ENCODE measurements at regions not wholly inside any gene's neighbourhood (a gene's known extent, or its start where the extent isn't known, plus 50 kb on each side); places are given as distances from the start of the nearest gene placed in this dataset.

DNA sequence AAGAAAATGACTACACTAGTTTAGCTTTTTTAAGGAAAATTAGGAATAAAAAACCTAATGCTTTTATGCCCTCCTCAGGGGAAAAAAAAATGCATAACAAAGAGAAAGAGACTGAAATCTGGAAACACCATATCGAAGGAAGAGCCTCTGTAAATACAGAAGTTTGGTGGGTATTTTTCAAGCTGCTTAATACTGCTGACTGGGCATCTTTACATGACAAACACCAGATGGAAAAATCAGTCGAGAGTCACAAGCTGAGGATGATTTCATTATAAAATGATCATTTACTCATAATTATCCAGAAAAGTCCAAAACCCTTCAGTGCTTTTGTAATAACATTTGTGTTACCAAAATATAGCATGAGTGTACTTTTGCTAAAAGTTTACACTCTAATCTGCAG, 1600.7 kb upstream of the ACVR2A start:
- Histone ChIP-seq H3K4me1 (ENCODE audit: insufficient read depth) (peaks cover 6% of the 10 kb centered on the region), H3K27ac (no peak overlapping the region), H3K36me3 (no peaks in the 10 kb centered on the region), H3K4me3 (no peak overlapping the region), H3K27me3 (no peaks in the 10 kb centered on the region), H3K9me3 (no peaks in the 10 kb centered on the region)
- DNase-seq: no peak
- TF ChIP-seq, protein P1, sequence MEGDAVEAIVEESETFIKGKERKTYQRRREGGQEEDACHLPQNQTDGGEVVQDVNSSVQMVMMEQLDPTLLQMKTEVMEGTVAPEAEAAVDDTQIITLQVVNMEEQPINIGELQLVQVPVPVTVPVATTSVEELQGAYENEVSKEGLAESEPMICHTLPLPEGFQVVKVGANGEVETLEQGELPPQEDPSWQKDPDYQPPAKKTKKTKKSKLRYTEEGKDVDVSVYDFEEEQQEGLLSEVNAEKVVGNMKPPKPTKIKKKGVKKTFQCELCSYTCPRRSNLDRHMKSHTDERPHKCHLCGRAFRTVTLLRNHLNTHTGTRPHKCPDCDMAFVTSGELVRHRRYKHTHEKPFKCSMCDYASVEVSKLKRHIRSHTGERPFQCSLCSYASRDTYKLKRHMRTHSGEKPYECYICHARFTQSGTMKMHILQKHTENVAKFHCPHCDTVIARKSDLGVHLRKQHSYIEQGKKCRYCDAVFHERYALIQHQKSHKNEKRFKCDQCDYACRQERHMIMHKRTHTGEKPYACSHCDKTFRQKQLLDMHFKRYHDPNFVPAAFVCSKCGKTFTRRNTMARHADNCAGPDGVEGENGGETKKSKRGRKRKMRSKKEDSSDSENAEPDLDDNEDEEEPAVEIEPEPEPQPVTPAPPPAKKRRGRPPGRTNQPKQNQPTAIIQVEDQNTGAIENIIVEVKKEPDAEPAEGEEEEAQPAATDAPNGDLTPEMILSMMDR (IDR thresholded peaks at IDR 0.05): no peak
- TF ChIP-seq POLR2A (IDR thresholded peaks at IDR 0.05) (no peak), EP300 (IDR thresholded peaks at IDR 0.05) (no peak)
- intact Hi-C loops (cut with DNase I): no loop called here
- WGBS, 3 donors: 7 to 20% (median 12%) methylated on average over 2 of the region's 2 CpGs

DNA sequence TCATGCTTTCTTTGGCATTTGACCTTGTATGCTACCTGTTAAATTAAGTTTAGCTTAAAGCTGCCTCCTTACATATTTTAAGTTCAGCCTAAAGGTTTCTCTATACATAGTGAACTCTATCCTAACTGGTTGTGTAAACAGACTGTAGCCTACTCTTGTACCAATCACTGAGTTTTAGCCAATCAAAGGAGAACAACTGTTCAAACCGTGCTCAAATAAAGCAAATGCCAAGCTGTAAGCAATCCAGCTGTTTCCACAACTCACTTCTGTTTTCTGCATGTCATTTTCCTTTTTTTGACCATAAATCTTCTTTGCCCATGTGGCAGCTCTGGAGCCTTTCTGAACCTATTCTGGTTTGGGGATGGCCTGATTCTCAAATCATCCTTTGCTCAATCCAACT, 1603.8 kb upstream of the ACVR2A start:
- peaks cover 9% of the 10 kb centered on the region for H3K4me1 ChIP-seq (ENCODE audit: insufficient read depth)
- H3K27me3 ChIP-seq: no peaks in the 10 kb centered on the region
- H3K9me3 ChIP-seq: no peaks in the 10 kb centered on the region
- TF ChIP-seq EP300 (IDR thresholded peaks at IDR 0.05) (no peak), POLR2A (IDR thresholded peaks at IDR 0.05) (no peak)
- TF ChIP-seq, protein P1 (IDR thresholded peaks at IDR 0.05): no peak
- no peak overlapping the region for H3K4me3 ChIP-seq
- H3K27ac ChIP-seq: no peak overlapping the region
- WGBS, 3 donors: 43 to 79% (median 75%) methylated on average over 1 of the region's 1 CpG
- intact Hi-C loops (cut with DNase I): no loop called here
- no peak for DNase-seq
- no peaks in the 10 kb centered on the region for H3K36me3 ChIP-seq

DNA sequence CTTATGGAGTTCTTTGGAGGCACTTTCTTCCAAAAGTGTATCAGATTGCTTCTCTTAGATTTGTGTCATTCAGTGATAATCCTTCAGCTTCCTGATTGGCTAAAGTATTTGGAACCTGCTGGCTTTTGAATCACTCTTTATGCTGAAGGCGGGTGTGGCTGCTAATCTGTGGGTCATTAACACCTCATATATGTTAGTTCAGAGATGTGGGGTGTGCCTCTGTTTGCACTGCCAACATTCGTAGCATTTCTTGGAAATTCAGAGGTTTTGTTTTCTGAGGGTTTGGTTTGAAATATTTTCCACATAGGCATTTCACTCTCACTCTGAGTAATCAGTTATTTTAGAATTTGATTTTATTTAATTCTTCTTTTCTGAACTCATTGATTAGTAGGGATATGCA, 1604.4 kb upstream of the ACVR2A start:
- TF ChIP-seq POLR2A (IDR thresholded peaks at IDR 0.05): no peak
- TF ChIP-seq, protein P1 (IDR thresholded peaks at IDR 0.05): no peak
- no peak for TF ChIP-seq EP300 (IDR thresholded peaks at IDR 0.05)
- no peaks in the 10 kb centered on the region for H3K36me3 ChIP-seq
- peaks cover 9% of the 10 kb centered on the region for H3K4me1 ChIP-seq (ENCODE audit: insufficient read depth)
- intact Hi-C loops (cut with DNase I): no loop called here
- H3K27ac ChIP-seq: no peak overlapping the region
- DNase-seq: no peak
- H3K27me3 ChIP-seq: no peaks in the 10 kb centered on the region
- H3K9me3 ChIP-seq: no peaks in the 10 kb centered on the region
- 81 to 91% (median 88%) methylated on average over 2 of the region's 2 CpGs for WGBS, 3 donors
- no peak overlapping the region for H3K4me3 ChIP-seq

DNA sequence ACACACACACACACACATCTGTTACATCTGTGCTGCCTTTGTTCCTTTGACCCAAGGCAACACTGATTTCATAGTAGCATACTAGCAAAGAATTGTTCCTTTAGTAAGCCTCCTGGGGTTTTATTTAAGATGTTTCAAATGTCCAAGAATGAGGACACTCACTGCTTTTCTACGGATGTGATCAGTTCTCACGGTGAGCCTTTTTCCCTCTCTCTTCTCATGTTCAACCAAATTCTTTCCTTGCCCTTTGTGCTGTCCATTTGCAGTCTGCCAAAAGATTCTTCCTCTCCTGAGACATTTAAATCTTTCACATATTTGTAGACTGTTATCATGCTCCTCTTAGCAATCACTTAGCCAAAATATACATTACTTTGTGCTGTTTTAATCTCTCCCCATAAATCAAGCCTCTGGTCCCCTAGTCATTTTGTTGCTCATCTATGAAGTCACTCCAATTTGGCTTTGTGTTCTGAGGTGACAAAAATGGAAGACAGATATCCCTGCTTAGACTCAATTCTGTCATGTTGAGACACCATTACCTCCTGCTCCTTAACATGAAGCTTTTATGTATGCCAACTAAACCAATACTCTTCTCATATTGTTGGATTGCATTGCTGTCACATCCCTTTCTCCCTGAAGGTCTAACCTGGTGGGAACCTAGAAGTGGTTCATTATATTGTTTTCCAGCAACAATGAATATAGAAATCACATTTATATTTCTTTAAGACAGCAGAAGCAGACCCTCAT, 1605.3 kb upstream of the ACVR2A start:
- intact Hi-C loops (cut with DNase I): no loop called here
- 12 to 20% (median 18%) methylated on average over 2 of the region's 2 CpGs for WGBS, 3 donors
- H3K4me3 ChIP-seq: no peak overlapping the region
- no peak overlapping the region for H3K27ac ChIP-seq
- H3K4me1 ChIP-seq (ENCODE audit: insufficient read depth): peaks cover 9% of the 10 kb centered on the region
- H3K36me3 ChIP-seq: no peaks in the 10 kb centered on the region
- TF ChIP-seq EP300 (IDR thresholded peaks at IDR 0.05): no peak
- DNase-seq: no peak
- no peaks in the 10 kb centered on the region for H3K9me3 ChIP-seq
- no peaks in the 10 kb centered on the region for H3K27me3 ChIP-seq

DNA sequence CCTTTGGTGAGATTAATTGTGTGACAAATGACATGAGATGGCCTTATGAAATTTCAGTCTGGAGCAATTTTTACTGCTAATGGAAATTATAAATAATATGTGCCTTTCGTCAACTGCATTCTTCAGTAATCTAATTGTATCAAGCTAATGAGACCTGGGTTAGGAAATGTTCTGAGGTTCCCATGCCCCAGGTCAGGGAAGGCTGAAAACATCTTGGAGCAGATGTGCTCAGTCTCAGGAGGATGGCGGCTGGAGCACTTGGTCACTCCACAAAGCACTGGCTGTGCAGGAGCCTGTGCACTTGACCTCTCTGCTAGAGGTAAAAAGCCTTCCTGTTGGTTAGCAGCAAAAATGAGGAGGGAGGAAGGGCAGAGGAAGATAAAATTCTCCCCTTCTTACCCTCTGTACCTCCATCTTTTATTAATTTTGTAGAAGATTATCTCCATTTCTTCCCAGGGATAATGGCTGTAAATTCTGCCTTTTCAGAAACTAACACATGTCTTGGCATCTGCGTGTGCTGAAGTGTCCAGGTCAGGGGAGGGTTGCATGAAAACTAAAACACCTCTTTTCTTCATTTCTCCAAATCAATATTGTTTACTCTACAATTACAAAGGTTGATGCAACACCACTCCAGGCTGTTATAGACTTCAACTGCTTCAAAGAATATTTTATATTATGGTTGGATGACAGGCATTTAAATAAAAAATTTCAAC, 1606.4 kb upstream of the ACVR2A start:
- WGBS, 3 donors: 57 to 67% (median 62%) methylated on average over 3 of the region's 3 CpGs
- H3K9me3 ChIP-seq: no peaks in the 10 kb centered on the region
- no peaks in the 10 kb centered on the region for H3K27me3 ChIP-seq
- H3K4me3 ChIP-seq: no peak overlapping the region
- no peak for DNase-seq
- peaks cover 6% of the 10 kb centered on the region for H3K4me1 ChIP-seq (ENCODE audit: insufficient read depth)
- TF ChIP-seq, protein P1 (IDR thresholded peaks at IDR 0.05): no peak
- TF ChIP-seq POLR2A (IDR thresholded peaks at IDR 0.05): no peak
- no peak for TF ChIP-seq EP300 (IDR thresholded peaks at IDR 0.05)
- no peaks in the 10 kb centered on the region for H3K36me3 ChIP-seq
- H3K27ac ChIP-seq: no peak overlapping the region
- intact Hi-C loops (cut with DNase I): no loop called here
